K562 (cell line): ENCODE measurements at regions not wholly inside any gene's neighbourhood (a gene's known extent, or its start where the extent isn't known, plus 50 kb on each side); places are given as distances from the start of the nearest gene placed in this dataset.

Experiments
- BMI1 ChIP-seq: fragments of 150-350 bp; IDR thresholded peaks from 2 replicates; pipeline ENCODE4 v1.6.1; 2014; ENCODE audit warnings: low read length
- CCNT2 ChIP-seq: IDR thresholded peaks from 2 replicates; pipeline ENCODE4 v1.6.1; 2011; ENCODE audit warnings: borderline replicate concordance, low read depth, mild to moderate bottlenecking, moderate library complexity, mixed read lengths, low read length; ENCODE audit not compliant: insufficient read length; ENCODE audit errors: extremely low read depth
- CREM ChIP-seq: IDR thresholded peaks from 2 replicates; pipeline ENCODE4 v1.6.1; 2014; ENCODE audit warnings: antibody characterized with exemption, low read depth
- ERF ChIP-seq: fragments of 450-650 bp; formaldehyde crosslinking; IDR thresholded peaks from 2 replicates; pipeline ENCODE4 v1.4.0; 2020; ENCODE audit warnings: mild to moderate bottlenecking, mixed read lengths
- FIP1L1 ChIP-seq: fragments of 200-400 bp; formaldehyde crosslinking; IDR thresholded peaks from 2 replicates; pipeline ENCODE4 v1.6.1; 2018; ENCODE audit warnings: mild to moderate bottlenecking, low read depth, low read length; ENCODE audit not compliant: poor library complexity, severe bottlenecking
- GABPA ChIP-seq: fragments of 200-800 bp; sonication (Bioruptor generic); conservative IDR thresholded peaks from 2 replicates; pipeline ENCODE4 v1.6.1; 2016; ENCODE audit warnings: low read depth, missing genetic modification characterization, missing compliant biosample characterization
- HNRNPLL ChIP-seq: fragments of 200-400 bp; formaldehyde crosslinking; IDR thresholded peaks from 2 replicates; pipeline ENCODE4 v1.6.1; 2017; ENCODE audit warnings: low read length, low read depth, mild to moderate bottlenecking; ENCODE audit not compliant: poor library complexity, severe bottlenecking
- HOMEZ ChIP-seq: fragments of 250-450 bp; sonication (Bioruptor Pico); IDR thresholded peaks from 2 replicates; pipeline ENCODE4 v1.4.0; 2020; ENCODE audit warnings: mild to moderate bottlenecking, moderate library complexity
- KDM5B ChIP-seq: fragments of 200-600 bp; sonication (generic); IDR thresholded peaks from 2 replicates; pipeline ENCODE4 v1.6.1; 2012; ENCODE audit warnings: low read depth, mild to moderate bottlenecking, moderate library complexity, low read length, control low read depth, inconsistent platforms; ENCODE audit not compliant: insufficient replicate concordance
- NFRKB ChIP-seq: fragments of 450-650 bp; IDR thresholded peaks from 2 replicates; pipeline ENCODE4 v1.6.1; 2016; ENCODE audit warnings: low read depth
- NR4A1 ChIP-seq, 2 experiments: fragments of 250-450 bp in 1 of 2; fragments of 450-650 bp in 1 of 2; sonication (Bioruptor Pico) in 1 of 2; IDR thresholded peaks; 2 replicates each; pipeline versions ENCODE4 v1.4.0 to v1.6.1; 2016 to 2020; ENCODE audit warnings: mild to moderate bottlenecking in 2 of 2, missing compliant biosample characterization in 1 of 2, missing genetic modification characterization in 1 of 2, moderate library complexity in 1 of 2
- RAD51 ChIP-seq: fragments of 450-650 bp; IDR thresholded peaks from 2 replicates; pipeline ENCODE4 v1.7.1; 2016; ENCODE audit warnings: low read depth, mild to moderate bottlenecking, borderline replicate concordance
- RCOR1 ChIP-seq, 2 experiments: IDR thresholded peaks; 2 replicates each; pipeline ENCODE4 v1.6.1; 2012; ENCODE audit warnings: low read depth in 2 of 2, low read length in 2 of 2, borderline replicate concordance in 1 of 2, improper control_type of control experiment in 1 of 2
- SMAD4 ChIP-seq: fragments of 250-450 bp; sonication (Bioruptor Pico); conservative IDR thresholded peaks from 2 replicates; pipeline ENCODE4 v1.8.0; 2021; ENCODE audit warnings: inconsistent platforms, mild to moderate bottlenecking, moderate library complexity
- VEZF1 ChIP-seq: fragments of 200-800 bp; sonication (Bioruptor generic); IDR thresholded peaks from 2 replicates; pipeline ENCODE4 v1.6.1; 2017; ENCODE audit warnings: missing genetic modification characterization, missing compliant biosample characterization
- ZBTB7A ChIP-seq: IDR thresholded peaks from 2 replicates; pipeline ENCODE4 v1.6.1; 2011; ENCODE audit warnings: low read depth, mild to moderate bottlenecking, low read length, moderate library complexity, borderline replicate concordance; ENCODE audit not compliant: control insufficient read depth
- ZNF655 ChIP-seq: fragments of 250-450 bp; sonication (Bioruptor Pico); IDR thresholded peaks from 2 replicates; pipeline ENCODE4 v1.5.0; 2021
- ZNF695 ChIP-seq: fragments of 450-650 bp; formaldehyde crosslinking; IDR thresholded peaks from 2 replicates; pipeline ENCODE4 v1.4.0; 2020; ENCODE audit warnings: mild to moderate bottlenecking, moderate library complexity
- ZNF740 ChIP-seq, 3 experiments: fragments of 200-800 bp in 1 of 3; sonication (Bioruptor generic) in 1 of 3; sonication (generic) in 1 of 3; formaldehyde crosslinking in 1 of 3; IDR thresholded peaks; 2 replicates each; pipeline versions ENCODE4 v1.6.1 to v1.8.0; 2016 to 2022; ENCODE audit warnings: mild to moderate bottlenecking in 2 of 3, missing compliant biosample characterization in 2 of 3, missing genetic modification characterization in 2 of 3, missing genetic modification reagents in 1 of 3
- ZZZ3 ChIP-seq: fragments of 450-650 bp; IDR thresholded peaks from 2 replicates; pipeline ENCODE4 v1.6.1; 2016; ENCODE audit warnings: antibody characterized with exemption, mild to moderate bottlenecking, moderate library complexity

GRCh38 chr9:129460323-129461261 is 160.3 kb downstream of the C9orf50 start (continued):
- peak; percentile 82 for TF ChIP-seq BMI1
- no peak for TF ChIP-seq ZNF740 (CRISPR knock-in tag; IDR thresholded peaks at IDR 0.05)
- peak in 1 of 2 experiments; percentile 64; a peak in 1 of 4 replicates for TF ChIP-seq ZNF740 (tag; IDR thresholded peaks at IDR 0.05)
- TF ChIP-seq CREM: peak; percentile 62; the same call in 1 of the 2 replicates
- no peak for TF ChIP-seq ZNF655
- peak; percentile 24 for TF ChIP-seq HNRNPLL
- no peak for TF ChIP-seq ZZZ3
- TF ChIP-seq NR4A1 (CRISPR knock-in tag; IDR thresholded peaks at IDR 0.05): 0 out of 2 replicates have a peak, but pooled peaks have one; percentile 16
- TF ChIP-seq NR4A1 (tag; IDR thresholded peaks at IDR 0.05): peak; percentile 72; the same call in 1 of the 2 replicates
- TF ChIP-seq RCOR1 (IDR thresholded peaks at IDR 0.05; ENCODE audit: borderline replicate concordance in 1 of 2, low read depth in 2 of 2, low read length in 2 of 2): peak; percentile 31 to 65; a peak in 3 of 4 replicates
- peak; percentile 91 for TF ChIP-seq SMAD4
- peak; percentile 66 for TF ChIP-seq GABPA (tag)
- TF ChIP-seq CCNT2: peak; percentile 96
- 0 out of 2 replicates have a peak, but pooled peaks have one; percentile 44 for TF ChIP-seq HOMEZ (CRISPR knock-in tag)
- peak; percentile 50; the same call in 1 of the 2 replicates for TF ChIP-seq ZBTB7A
- TF ChIP-seq KDM5B: peak; percentile 85
- 0 out of 2 replicates have a peak, but pooled peaks have one; percentile 17 for TF ChIP-seq ERF (CRISPR knock-in tag)
- TF ChIP-seq VEZF1: peak; percentile 99
- no peak for TF ChIP-seq FIP1L1
- no peak for TF ChIP-seq RAD51
- no peak for TF ChIP-seq ZNF695 (CRISPR knock-in tag)
- peak; percentile 91; the same call in 1 of the 2 replicates for TF ChIP-seq NFRKB
